GM19463 (cell line): ENCODE measurements at regions not wholly inside any gene's neighbourhood (a gene's known extent, or its start where the extent isn't known, plus 50 kb on each side); places are given as distances from the start of the nearest gene placed in this dataset.

Experiments
- ATAC-seq: cut with Tn5 transposase; IDR thresholded peaks from one replicate; pipeline ENCODE4 v1.9.1; 2021; ENCODE audit warnings: mild to moderate bottlenecking, moderate library complexity; ENCODE audit not compliant: unreplicated experiment

DNA sequence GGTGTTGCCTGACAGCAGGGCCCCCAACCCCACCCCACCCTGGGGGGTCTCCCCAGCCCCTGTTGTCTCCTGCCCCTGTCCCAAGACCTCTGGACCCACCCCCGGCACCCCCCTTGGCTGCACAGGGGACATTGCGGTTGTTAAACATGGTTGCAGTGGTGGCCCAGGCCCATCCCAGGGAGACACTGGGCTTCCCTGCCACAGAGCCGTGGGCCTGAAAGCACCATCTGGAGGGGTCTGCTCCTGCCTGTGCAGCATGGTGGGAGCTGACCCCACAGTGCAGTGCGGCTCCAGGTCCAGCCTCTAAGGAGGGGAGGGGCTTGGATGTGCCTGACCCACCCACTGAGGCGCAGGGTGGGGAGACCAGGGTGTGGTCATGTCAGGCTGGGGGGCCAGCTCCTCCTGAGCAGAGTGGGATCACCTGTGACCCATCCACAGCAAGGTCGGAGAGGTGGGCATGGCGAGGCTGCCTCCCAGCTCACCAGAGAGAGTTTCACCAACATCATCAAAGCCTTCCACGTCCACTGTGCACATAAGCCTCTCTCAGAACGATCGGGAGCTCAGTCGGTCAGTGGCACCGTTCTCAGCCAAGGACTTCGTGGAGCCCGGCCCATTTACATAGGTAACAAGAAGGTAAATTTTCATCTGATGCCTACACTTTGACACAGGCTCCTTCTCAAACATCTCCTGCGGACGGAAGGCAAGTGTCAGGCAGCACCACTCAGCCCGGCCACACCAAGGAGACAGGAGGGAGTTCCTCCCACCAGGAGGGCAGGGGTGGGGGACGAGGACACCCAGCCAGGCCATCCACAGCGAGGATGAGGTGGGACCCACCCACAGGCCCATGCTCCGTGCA is 201.1 kb downstream of the BRD1 start:
- no peak for ATAC-seq

DNA sequence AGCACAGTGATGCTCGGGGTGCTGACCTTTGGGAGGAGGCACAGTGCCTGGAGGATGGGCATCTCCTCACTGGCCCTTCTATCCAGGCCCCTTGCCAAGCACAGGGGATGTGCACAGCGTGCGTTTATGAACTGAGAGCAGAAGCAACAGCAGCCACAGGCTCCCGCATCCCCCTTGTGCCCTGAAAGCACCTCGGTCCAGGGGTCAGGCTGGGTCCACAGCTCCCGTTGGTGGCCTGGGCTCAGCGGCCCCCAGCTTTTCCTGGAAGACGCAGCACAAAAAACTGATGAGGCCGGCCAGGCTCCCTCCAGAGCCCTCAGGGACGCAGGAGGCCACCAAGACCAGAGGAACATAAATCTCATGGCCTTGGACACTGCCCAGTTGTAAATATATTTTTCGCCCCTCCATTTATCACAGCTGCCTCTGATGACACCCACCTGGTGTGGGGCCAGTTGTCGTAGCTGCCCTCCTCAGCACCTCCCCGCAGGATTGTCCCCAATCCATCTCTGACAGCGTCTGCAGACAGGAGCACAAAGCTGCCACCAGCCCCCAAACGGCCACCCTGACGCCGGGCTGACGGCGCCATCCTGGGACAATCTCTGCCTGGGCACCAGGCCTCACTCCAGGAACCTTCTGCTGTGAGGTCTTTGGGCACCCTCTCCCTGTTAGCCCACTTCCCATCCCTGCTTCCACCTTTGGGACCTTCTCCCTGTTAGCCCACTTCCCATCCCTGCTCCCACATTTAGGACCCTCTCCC is 203.1 kb downstream of the BRD1 start:
- ATAC-seq: no peak

DNA sequence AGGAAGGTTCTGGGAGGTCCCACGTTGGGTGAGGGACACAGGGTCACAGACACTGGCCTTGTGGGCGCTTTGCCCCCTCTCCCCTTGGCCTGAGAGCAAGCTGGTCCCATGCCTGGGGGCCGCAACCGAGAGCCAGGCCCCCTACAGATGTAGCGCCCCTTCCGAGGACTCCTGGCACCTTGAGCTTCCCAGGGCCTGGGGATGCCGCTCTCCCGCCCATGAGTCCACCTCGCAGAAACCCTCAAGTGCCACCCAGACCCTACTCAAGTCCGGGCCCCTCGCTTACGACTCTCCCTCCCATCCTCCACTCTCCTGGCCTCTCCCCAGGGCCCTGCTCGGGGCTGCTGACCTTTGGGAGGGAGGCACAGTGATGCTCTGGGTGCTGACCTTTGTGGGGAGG is 204.0 kb downstream of the BRD1 start:
- no peak for ATAC-seq

DNA sequence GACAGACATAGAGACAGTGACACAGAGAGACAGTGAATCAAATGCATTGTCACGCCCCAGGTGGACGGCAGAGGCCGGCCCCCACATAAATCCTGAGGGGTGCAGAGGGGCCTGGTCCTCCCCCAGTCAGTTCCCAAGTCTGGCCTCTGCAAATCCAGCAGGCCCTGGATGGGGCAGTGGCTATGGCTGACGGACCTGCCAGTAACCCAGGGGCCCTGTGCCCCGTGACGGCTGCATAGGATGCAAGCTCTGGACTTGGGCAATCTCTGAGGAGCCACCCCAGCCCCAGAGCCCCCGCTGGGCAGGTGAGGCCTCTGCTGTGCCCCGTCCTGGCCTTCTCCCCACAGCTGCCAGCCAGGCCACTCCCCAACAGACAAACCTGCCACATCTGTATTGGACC is 204.5 kb downstream of the BRD1 start:
- no peak for ATAC-seq

DNA sequence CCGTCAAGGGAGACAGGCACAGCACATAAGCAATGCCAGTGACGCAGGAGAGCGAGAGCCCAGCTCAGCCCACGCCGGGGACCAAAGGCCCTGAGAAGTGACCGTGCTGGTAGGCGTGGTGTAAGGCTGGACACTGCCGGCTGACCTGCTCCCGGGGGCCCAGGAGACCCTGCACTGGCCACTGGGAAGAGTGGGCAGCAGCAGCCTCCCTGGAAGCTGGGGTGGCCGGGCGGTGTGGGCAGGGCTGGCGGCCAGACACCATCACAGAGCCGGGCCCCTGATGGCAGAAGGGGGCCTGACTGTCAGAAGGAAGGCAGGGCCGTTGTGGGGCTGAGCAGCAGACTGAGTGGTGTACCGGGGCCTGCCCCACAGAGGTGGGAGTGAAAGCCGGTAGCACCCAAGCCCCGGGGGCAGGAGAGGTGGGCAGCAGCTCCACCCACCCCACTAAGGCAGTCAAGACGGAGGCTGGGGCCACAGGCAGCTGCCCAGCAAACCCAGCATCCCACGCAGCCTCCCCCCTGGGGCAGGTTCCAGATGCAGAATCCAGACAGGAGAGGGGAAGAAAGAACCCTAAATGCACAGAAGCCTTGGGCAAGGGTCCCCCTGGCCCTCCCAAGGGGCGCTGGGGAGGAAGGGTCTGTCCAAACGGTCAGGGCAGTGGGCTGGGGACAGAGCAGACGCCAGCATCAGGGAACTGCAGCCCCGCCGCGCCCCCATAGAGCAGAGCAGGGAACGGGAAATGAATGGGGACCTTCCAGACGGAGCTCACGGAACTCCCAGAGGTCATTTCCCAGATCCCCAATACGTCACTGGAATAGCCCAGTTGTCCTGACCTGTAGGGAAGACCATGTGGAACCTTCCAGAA is 205.2 kb downstream of the BRD1 start:
- ATAC-seq: no peak

DNA sequence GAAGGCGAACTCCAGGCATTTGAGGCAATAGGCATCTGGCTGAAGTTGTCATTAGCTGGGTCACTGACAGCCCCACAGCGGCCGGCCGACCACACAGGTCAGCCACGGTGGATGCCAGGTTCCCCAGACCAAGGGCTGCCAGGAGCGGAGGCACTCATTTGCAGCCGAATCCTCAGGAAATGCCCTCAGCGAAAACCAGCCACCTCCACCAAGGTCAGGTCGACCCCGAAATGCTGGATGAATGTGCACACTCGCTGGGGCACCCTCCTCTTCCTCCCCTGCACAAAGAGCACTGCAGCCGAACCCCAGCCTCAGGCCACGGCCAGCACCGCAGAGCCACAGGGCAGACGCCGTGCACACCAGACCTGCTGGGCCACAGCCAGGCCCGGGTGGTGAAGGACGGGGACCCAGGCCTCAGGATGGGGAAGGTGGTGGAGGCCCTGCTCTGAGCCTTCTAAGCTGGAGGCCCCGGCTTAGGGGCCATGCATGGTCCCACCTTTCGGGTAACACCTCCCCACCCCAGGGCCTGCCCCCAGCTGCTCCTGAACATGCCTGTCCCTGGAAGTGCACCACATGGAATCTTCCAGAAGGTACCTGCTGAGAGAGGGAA is 206.0 kb downstream of the BRD1 start:
- ATAC-seq: no peak

DNA sequence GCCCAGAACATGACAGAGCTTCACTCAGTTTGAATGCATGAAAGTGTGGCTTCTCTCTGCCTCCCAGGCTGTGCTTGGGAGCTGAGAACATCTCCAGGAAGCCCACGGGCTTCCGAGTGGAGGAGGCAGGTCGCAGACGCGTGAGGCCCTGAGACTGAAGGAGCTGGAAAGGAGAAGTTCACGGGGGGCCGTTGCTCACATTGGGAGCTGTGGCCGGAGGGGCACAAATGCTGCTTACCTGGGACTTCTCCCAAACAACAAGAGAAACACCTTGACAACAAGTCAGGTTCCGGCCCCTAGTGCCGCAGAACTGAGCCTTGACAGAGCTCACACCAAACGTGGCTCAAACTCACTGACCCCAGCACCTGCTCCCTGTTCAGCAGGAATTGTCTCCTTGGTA is 207.0 kb downstream of the BRD1 start:
- no peak for ATAC-seq

DNA sequence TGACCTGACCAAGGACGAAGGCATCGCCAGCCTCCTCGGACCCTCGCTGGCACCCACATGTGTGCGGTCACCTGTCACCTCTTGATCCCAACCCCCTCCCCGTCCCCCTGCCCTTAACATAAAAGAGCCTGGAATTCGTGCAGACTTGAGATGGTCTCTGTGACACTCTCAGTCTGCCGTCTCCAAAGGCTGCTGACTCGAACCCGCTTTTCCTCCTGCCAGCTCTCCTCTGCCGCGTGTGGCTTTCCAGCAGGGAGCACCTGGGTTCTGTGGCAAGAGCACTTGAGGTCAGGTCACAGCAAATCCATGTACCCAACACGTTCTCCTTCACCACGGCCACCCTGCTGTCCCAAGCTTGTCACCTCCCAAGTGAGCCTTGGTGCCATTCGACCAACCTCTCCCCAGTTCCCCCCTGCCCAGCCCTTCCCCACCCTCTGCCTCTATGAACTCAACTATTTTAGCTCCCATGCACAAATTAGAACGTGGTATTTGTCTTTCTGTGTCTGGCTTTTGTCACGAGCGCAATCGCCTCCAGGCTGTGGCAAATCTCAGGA is 207.6 kb downstream of the BRD1 start:
- ATAC-seq: no peak

DNA sequence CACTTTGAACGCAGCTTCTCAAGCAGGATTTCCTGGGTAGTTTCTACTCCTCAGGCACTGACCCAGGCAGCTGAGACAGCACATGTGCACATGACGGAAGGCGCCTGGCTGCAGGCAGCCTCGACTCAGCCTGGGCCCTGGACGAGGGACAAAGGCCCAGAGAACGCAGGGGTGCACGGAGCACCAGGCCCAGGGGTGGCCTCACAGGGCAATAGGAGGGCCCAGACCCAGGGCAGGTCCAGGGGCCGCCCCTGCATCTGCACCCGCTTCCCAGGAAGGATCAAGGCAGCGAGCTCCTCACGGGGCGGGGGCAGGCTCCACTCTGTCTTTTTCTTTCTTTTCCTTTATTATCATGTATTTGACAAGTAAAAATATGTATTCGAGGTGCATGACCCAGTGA is 208.4 kb downstream of the BRD1 start:
- ATAC-seq: no peak

DNA sequence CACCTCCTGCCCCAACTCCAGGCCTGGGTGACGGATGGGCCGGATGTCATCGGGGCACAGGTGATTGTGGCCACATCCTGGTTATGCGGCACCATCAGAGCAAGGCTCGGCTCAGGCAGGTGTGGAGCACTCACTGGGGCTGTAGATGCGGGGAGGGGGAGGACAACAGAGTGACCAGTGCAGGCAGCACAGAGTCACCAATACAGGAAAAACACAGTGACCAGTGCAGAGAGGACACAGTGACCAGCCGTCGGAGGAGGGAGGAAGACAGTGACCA is 209.1 kb downstream of the BRD1 start:
- no peak for ATAC-seq

DNA sequence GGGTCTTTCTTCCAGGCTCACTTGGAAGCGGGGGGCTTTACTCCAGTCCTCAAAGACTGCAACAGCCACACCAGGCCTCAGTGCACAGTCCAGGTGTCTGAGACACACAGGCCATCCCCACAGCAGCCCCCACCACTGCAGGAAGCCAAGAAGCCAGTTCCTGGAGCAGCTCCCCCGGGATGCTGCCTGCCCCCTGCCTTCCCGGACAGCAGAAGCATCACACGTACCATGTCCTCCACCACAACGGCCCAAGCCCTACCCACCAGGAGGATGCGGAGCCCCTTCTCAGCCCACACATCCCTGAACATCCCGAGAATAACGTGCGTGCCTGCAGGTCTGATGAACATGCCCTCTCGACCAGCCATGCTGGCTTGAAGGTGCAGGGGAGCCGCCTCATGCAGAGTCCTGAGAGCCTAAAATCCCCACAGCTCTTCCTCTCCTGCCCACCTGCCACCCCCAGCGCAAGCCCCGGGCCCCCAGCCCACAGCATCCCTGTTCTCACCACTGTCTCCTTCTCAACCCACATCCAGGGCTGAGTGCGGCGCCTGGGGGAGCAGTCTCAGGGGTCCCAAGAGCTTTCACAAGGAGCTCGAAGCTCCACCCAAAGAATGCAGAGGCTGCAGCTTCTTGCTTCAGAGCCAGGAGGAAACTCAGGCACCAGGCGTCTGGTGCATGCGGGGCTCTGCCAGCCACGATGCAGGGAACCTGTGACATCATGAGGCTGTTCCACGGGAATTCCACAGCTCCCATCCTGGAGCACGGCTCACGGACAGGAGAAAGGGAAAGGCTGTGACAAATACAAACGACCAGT is 209.6 kb downstream of the BRD1 start:
- no peak for ATAC-seq

DNA sequence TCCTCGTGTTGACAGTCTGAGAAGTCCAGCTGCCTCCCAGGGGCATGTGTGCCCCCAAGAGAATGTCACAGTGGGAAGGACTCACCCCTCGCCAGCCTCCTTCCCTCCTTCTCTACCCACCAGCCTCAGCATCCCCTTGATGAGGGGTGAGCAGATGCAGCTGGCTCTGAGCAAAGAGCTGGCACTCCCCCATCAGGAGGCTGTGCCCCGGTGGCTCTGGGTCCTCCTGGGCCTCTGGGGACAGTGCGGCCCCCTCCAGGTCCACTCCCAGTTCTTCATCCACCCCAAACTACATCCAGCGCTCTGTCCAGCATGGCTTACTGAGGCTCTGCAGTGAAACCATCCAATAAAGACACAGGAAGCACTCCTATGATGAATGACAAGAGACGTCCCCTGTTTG is 210.4 kb downstream of the BRD1 start:
- no peak for ATAC-seq

DNA sequence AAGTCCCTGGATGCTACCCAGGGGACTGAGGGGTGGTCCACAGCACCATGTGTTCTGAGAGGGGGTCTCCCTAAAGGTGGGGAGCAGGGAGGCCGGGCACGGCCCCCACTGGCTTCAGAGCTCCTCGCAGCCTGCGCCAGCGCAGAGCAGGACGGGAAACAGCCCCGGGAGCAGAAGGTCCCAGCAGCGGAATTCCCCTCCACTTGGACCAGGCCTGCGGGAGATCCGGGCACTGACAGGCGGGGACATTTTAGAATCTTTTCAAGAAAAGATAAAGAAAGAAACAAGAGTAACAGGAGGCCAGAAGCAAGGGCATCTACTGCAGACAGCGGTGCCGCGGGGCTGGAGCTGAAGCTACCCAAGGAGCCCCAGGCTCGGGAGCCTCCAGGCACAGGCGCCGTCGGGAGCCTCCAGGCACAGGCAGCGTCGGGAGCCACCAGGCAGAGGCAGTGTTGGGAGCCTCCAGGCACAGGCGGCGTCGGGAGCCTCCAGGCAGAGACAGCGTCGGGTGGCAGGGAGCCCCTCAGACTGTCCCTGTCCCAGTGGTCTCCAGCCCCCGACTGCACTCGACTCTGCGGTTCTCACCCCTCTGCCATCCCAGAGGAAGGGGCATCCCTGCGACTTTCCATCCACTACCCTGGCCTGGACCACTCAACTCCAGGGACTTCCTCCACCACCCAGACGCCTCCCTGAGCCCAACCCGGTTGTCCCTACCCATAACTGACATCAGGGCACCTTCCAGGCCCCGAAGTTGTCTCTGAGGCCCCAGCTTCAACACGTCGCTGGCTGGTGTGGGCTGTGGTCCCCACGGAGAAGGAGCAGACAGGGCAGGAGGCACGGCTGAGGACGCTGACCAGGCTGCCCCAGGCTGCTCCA is 211.1 kb downstream of the BRD1 start:
- ATAC-seq: no peak

DNA sequence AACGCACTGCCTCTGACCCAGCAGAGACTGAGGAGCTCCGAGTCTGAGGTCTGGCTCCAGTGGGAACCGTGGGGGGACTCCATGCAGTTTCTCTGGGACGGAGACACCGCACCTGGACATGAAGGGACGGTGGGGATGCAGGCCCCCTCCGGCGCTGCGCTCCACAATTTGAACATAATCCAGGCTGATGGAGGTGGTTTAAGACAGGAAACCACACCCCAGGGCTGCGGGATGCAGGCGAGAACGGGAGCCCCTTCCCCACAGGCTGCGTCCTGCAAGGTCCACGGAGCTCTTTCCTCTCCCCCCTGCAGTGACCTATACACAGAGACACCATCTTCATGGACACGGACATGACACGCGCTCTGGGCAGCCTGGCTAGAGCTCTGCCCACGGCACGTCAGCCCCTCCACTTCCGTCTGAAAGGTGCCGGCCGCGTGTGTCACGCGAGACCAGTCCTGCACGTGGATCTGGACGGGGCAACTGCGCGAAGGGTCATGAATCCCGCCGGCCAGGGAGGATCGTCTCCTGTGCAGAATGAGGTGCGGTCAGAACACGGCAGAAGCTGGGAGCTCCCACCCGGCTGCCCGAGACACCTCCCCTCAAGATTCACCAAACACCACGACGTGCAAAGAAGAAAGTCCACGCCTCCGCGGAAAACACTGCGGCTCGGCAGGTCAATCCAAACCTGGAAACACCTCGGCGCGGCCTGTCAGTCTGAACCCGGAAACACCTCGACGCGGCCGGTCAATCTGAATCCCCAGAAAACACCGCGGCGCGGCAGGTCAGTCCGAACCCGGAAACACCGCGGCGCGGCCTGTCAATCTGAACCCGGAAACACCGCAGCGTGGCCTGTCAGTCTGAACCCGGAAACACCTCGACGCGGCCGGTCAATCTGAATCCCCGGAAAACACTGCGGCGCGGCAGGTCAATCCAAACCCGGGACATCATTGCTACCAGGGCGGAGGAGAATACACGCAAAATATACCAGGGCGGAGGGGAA is 212.4 kb downstream of the BRD1 start:
- no peak for ATAC-seq

DNA sequence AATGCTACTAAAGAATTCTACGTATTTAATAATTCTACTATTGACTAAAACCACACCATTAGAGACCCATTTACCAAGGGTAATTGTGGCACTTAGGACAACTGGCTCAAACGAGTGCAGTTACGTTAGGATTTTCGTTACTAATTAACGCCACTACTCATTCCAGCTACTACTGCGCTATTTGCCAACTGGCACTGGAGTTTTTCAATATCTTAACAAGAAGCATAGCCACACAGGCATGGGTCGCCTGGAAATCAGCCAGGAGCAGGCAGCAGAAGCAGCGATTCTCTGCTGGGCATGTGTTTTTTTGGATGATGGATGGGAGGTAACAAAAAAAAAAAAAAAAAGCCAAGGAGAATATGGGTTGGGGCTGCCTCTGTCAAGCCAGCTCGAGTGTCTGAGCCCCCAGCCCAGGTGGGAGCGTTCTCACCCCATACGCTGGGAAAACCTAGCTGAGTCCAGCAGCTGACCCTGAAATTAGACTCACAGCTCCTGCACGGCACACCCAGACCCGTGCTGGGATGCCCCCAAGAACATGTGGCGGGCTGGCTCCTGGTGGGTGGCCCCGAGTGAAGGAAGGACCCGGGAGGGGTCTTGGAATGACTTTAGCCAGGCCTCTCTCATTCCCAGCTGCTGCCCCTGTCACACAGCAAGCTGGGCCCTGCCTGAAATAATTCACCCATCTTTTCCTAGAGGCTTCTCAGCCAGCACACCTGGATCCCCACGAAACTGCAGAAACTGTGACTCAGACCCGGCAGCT is 214.0 kb downstream of the BRD1 start:
- no peak for ATAC-seq

DNA sequence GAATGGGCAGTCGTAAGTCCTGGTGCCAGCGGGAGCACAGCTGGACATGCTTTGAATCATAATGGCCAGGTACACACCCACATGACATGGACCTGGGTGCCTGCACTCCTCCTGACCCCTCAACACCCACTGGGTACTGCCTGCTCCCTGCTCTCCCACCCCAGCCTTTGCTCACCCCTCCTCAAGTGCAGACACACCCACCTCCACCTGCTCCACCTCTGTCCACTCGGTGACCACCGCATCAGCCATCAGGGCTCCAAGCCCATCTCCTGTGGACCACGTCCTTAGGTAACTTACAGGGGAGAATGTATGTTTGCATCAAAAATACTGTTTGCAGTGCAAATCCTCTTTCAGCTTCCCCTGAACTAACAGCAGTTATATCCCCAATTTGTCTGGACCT is 214.6 kb downstream of the BRD1 start:
- ATAC-seq: no peak

DNA sequence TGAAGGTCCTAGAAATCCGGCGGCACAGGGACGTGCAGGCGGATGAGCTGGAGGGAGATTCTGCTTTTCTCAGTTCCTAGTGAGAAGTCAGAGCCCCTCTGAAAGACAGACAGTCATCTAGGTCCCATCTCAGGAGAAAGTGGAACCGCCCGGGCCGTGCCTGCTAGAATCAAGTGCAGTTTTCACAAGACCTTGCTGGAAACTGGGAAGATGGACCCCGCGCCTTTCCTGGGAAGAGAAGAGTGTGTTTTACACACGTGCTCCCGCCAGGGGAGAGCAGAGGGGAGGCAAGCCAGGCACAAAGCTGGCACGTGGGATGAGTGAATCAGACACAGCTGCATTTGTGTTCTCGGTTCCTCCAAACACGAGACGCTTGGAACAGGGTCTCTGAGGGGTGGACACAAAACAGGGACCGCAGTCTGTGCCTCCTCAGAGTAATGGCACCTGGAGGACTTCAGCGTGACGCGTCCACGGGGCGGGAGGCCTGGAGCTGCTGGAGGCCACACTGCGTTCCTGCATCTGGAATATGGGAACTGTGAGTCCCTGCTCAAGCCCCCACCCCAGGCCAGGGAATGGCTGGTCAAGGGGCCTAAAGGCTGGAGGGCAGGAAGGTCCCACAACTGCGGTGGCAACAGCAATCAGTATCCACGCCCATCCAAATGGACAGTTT is 218.3 kb downstream of the BRD1 start:
- no peak for ATAC-seq
